SK-N-SH (cell line): ENCODE measurements at regions not wholly inside any gene's neighbourhood (a gene's known extent, or its start where the extent isn't known, plus 50 kb on each side); places are given as distances from the start of the nearest gene placed in this dataset.

Experiments
- CTCF ChIA-PET: fragments of 300-600, 350-600 bp; formaldehyde crosslinking; extraction: SDS; loops from one replicate; lab custom pipeline; 2021; lab: Yijun Ruan, JAX
- POLR2A ChIA-PET: fragments of 350-600 bp; sonication (Branson Sonifier 250); formaldehyde crosslinking; extraction: SDS; loops from one replicate; lab custom pipeline; 2020; ENCODE audit warnings: antibody characterized with exemption, inconsistent platforms; lab: Yijun Ruan, JAX
- DNase-seq: peaks from one replicate; pipeline ENCODE4 v3.0.0; 2012
- H2AFZ ChIP-seq: fragments of 200-600 bp; sonication (generic); 2 replicates; pipeline ENCODE4 v1.8.1; 2016; ENCODE audit warnings: antibody characterized with exemption, mild to moderate bottlenecking, low read depth
- H3F3A ChIP-seq: fragments of 200-600 bp; sonication (generic); replicated peaks from 2 replicates; pipeline ENCODE3; 2016; ENCODE audit warnings: antibody characterized with exemption, mild to moderate bottlenecking; ENCODE audit not compliant: insufficient read depth
- H3K27ac ChIP-seq, 2 experiments: fragments of 200-500 bp in 1 of 2; fragments of 200-600 bp in 1 of 2; sonication (Bioruptor generic) in 1 of 2; sonication (generic), shearing (Covaris generic) in 1 of 2; 2 replicates each; pipeline versions ENCODE4 v1.5.1 to v1.6.1; 2014 to 2016; ENCODE audit warnings: low read depth in 2 of 2, inconsistent platforms in 1 of 2, low read length in 1 of 2, mild to moderate bottlenecking in 1 of 2, mixed read lengths in 1 of 2
- H3K27me3 ChIP-seq: fragments of 200-600 bp; sonication (generic), shearing (Covaris generic); 2 replicates; pipeline ENCODE4 v1.6.1; 2016; ENCODE audit warnings: mixed run types; ENCODE audit not compliant: insufficient read depth
- H3K36me3 ChIP-seq, 2 experiments: fragments of 200-500 bp in 1 of 2; fragments of 200-600 bp in 1 of 2; sonication (Bioruptor generic) in 1 of 2; sonication (generic) in 1 of 2; replicated peaks in 1 of 2; 2 replicates each; pipeline versions ENCODE3 to v1.5.1; 2014 to 2016; ENCODE audit warnings: low read length in 1 of 2, mild to moderate bottlenecking in 1 of 2; ENCODE audit not compliant: insufficient read depth in 2 of 2, control insufficient read depth in 1 of 2
- H3K4me1 ChIP-seq, 2 experiments: fragments of 200-500 bp in 1 of 2; fragments of 200-600 bp in 1 of 2; sonication (Bioruptor generic) in 1 of 2; sonication (generic), shearing (Covaris generic) in 1 of 2; 2 replicates each; pipeline versions ENCODE4 v1.5.1 to v1.6.1; 2014 to 2016; ENCODE audit warnings: low read depth in 1 of 2, low read length in 1 of 2, mixed run types in 1 of 2; ENCODE audit not compliant: insufficient read depth in 2 of 2, control insufficient read depth in 1 of 2
- H3K4me2 ChIP-seq: fragments of 200-600 bp; sonication (generic), shearing (Covaris generic); 2 replicates; pipeline ENCODE4 v1.6.1; 2017; ENCODE audit warnings: mixed run types
- H3K4me3 ChIP-seq, 2 experiments: fragments of 200-500 bp in 1 of 2; fragments of 200-600 bp in 1 of 2; sonication (Bioruptor generic) in 1 of 2; sonication (generic), shearing (Covaris generic) in 1 of 2; 2 replicates each; pipeline versions ENCODE4 v1.5.1 to v1.8.1; 2014 to 2016; ENCODE audit warnings: low read depth in 2 of 2, inconsistent platforms in 1 of 2, low read length in 1 of 2, mild to moderate bottlenecking in 1 of 2, mixed read lengths in 1 of 2, moderate library complexity in 1 of 2
- H3K79me2 ChIP-seq: fragments of 200-600 bp; sonication (generic); 2 replicates; pipeline ENCODE4 v1.8.1; 2017; ENCODE audit warnings: mild to moderate bottlenecking; ENCODE audit not compliant: insufficient read depth
- H3K9ac ChIP-seq: fragments of 200-600 bp; sonication (generic); 2 replicates; pipeline ENCODE4 v1.6.1; 2017; ENCODE audit warnings: mixed run types
- H3K9me2 ChIP-seq: fragments of 200-600 bp; sonication (generic); 2 replicates; pipeline ENCODE4 v1.6.1; 2017; ENCODE audit warnings: mixed run types
- H3K9me3 ChIP-seq: fragments of 200-600 bp; sonication (generic); 2 replicates; pipeline ENCODE4 v1.6.1; 2017; ENCODE audit warnings: mixed run types, mild to moderate bottlenecking, moderate library complexity
- H4K20me1 ChIP-seq: fragments of 200-600 bp; sonication (generic); 2 replicates; pipeline ENCODE4 v1.6.1; 2017; ENCODE audit warnings: mild to moderate bottlenecking, mixed run types; ENCODE audit not compliant: insufficient read depth
- ELF1 ChIP-seq: IDR thresholded peaks from 2 replicates; pipeline ENCODE4 v1.4.0; 2012
- EP300 ChIP-seq, 2 experiments: IDR thresholded peaks; 2 replicates each; pipeline versions ENCODE4 v1.4.0 to v1.6.1; 2012; ENCODE audit warnings: borderline replicate concordance in 1 of 2, low read depth in 1 of 2, low read length in 1 of 2
- EZH2phosphoT487 ChIP-seq: fragments of 200-600 bp; sonication (generic); IDR thresholded peaks from 2 replicates; pipeline ENCODE4 v1.6.1; 2017; ENCODE audit warnings: low read depth, mixed run types, mild to moderate bottlenecking, antibody characterized with exemption, moderate library complexity, borderline replicate concordance
- FOSL2 ChIP-seq: IDR thresholded peaks from 2 replicates; pipeline ENCODE4 v1.4.0; 2012; ENCODE audit warnings: low read depth, mild to moderate bottlenecking, moderate library complexity, borderline replicate concordance
- FOXJ3 ChIP-seq: sonication (generic); formaldehyde crosslinking; IDR thresholded peaks from 2 replicates; pipeline ENCODE4 v1.5.1; 2020; ENCODE audit warnings: mild to moderate bottlenecking, missing genetic modification reagents
- FOXM1 ChIP-seq: IDR thresholded peaks from 2 replicates; pipeline ENCODE4 v1.4.0; 2012; ENCODE audit warnings: low read depth, mild to moderate bottlenecking
- GABPA ChIP-seq: IDR thresholded peaks from 2 replicates; pipeline ENCODE4 v1.4.0; 2012; ENCODE audit warnings: low read depth, mild to moderate bottlenecking
- GATA2 ChIP-seq: sonication (generic); formaldehyde crosslinking; IDR thresholded peaks from 2 replicates; pipeline ENCODE4 v1.5.0; 2020; ENCODE audit warnings: mild to moderate bottlenecking, missing genetic modification reagents
- JUND ChIP-seq: IDR thresholded peaks from 2 replicates; pipeline ENCODE4 v1.4.0; 2012
- MXI1 ChIP-seq: IDR thresholded peaks from 2 replicates; pipeline ENCODE4 v1.6.1; 2012; ENCODE audit warnings: mild to moderate bottlenecking, low read depth, low read length, improper control_type of control experiment
- NFIC ChIP-seq: IDR thresholded peaks from 2 replicates; pipeline ENCODE4 v1.4.0; 2012; ENCODE audit warnings: borderline replicate concordance
- POLR2AphosphoS5 ChIP-seq: IDR thresholded peaks from 2 replicates; pipeline ENCODE4 v1.6.1; 2012; ENCODE audit warnings: low read depth, low read length
- RAD21 ChIP-seq: IDR thresholded peaks from 2 replicates; pipeline ENCODE4 v1.6.1; 2012; ENCODE audit warnings: mild to moderate bottlenecking, low read length
- SIN3A ChIP-seq: IDR thresholded peaks from 2 replicates; pipeline ENCODE4 v1.6.1; 2012; ENCODE audit warnings: low read depth, mild to moderate bottlenecking, low read length, moderate library complexity, borderline replicate concordance
- TAF1 ChIP-seq: IDR thresholded peaks from 2 replicates; pipeline ENCODE4 v1.6.1; 2012; ENCODE audit warnings: low read depth, mild to moderate bottlenecking, low read length, moderate library complexity, borderline replicate concordance
- TCF12 ChIP-seq: IDR thresholded peaks from 2 replicates; pipeline ENCODE4 v1.4.0; 2012
- TEAD4 ChIP-seq: IDR thresholded peaks from 2 replicates; pipeline ENCODE4 v1.4.0; 2012; ENCODE audit warnings: mild to moderate bottlenecking, borderline replicate concordance; ENCODE audit not compliant: insufficient read depth
- YY1 ChIP-seq: IDR thresholded peaks from 2 replicates; pipeline ENCODE4 v1.4.0; 2012; ENCODE audit warnings: low read depth, mild to moderate bottlenecking
- WGBS: methylation state at CpG from one replicate; pipeline ENCODE4 v1.1.6; 2017; ENCODE audit warnings: low lambda C conversion rate; 5-methylcytosine and 5-hydroxymethylcytosine counted together
- TF ChIP-seq, protein P1 (sequence below): IDR thresholded peaks from 2 replicates; pipeline ENCODE4 v1.4.0; 2012; ENCODE audit warnings: low read depth, borderline replicate concordance
- TF ChIP-seq, protein P2 (sequence below): IDR thresholded peaks from 2 replicates; pipeline ENCODE4 v1.4.0; 2012; ENCODE audit warnings: low read depth
- TF ChIP-seq, protein P3 (sequence below): fragments of 150-350 bp; IDR thresholded peaks from 2 replicates; pipeline ENCODE4 v1.6.1; 2017; ENCODE audit warnings: antibody characterized with exemption, low read length, low read depth, borderline replicate concordance
- TF ChIP-seq, protein P4 (sequence below): fragments of 200-600 bp; sonication (generic); IDR thresholded peaks from 2 replicates; pipeline ENCODE4 v1.6.1; 2017; ENCODE audit warnings: antibody characterized with exemption, mild to moderate bottlenecking, moderate library complexity
- TF ChIP-seq, protein P5 (sequence below): IDR thresholded peaks from 2 replicates; pipeline ENCODE4; 2012

DNA sequence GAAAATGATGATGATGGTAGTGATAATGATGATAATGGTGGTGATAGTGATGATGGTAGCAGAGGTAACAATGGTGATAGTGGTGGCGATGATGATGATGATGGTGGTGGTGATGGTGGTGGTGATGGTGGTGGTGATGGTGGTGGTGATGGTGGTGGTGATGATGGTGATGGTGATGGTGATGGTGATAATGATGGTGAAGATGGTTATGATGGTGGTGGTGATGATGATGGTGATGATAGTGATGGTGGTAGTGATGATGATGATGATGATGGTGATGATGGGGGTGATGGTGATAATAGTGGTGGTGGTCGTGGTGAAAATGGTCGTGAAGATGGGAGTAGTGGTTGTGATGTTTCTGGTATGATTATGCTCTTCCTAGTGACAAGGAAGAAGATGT, 581.8 kb downstream of the HS3ST4 start:
- Histone ChIP-seq H4K20me1 (no peaks in the 10 kb centered on the region), H3F3A (no peaks in the 10 kb centered on the region), H3K9ac (no peak overlapping the region), H3K4me3 (no peak overlapping the region), H3K79me2 (no peaks in the 10 kb centered on the region), H3K4me2 (no peak overlapping the region), H3K27ac (no peak overlapping the region), H3K27me3 (no peaks in the 10 kb centered on the region), H3K9me3 (no peaks in the 10 kb centered on the region), H3K36me3 (no peaks in the 10 kb centered on the region), H2AFZ (no peak overlapping the region), H3K9me2 (no peaks in the 10 kb centered on the region), H3K4me1 (no peaks in the 10 kb centered on the region)
- DNase-seq: no peak
- ChIA-PET POLR2A (no interaction called here), CTCF (no interaction called here)
- TF ChIP-seq SIN3A: no peak
- TF ChIP-seq, protein P1, sequence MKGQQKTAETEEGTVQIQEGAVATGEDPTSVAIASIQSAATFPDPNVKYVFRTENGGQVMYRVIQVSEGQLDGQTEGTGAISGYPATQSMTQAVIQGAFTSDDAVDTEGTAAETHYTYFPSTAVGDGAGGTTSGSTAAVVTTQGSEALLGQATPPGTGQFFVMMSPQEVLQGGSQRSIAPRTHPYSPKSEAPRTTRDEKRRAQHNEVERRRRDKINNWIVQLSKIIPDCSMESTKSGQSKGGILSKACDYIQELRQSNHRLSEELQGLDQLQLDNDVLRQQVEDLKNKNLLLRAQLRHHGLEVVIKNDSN: no peak
- TF ChIP-seq MXI1: no peak
- TF ChIP-seq POLR2AphosphoS5: no peak
- TF ChIP-seq EZH2phosphoT487: no peak
- TF ChIP-seq RAD21: no peak
- TF ChIP-seq, protein P2, sequence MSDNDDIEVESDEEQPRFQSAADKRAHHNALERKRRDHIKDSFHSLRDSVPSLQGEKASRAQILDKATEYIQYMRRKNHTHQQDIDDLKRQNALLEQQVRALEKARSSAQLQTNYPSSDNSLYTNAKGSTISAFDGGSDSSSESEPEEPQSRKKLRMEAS: no peak
- TF ChIP-seq JUND: no peak
- TF ChIP-seq, protein P3, sequence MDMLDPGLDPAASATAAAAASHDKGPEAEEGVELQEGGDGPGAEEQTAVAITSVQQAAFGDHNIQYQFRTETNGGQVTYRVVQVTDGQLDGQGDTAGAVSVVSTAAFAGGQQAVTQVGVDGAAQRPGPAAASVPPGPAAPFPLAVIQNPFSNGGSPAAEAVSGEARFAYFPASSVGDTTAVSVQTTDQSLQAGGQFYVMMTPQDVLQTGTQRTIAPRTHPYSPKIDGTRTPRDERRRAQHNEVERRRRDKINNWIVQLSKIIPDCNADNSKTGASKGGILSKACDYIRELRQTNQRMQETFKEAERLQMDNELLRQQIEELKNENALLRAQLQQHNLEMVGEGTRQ: no peak
- no peak for TF ChIP-seq EP300 (IDR thresholded peaks at IDR 0.05; ENCODE audit: borderline replicate concordance in 1 of 2, low read depth in 1 of 2, low read length in 1 of 2)
- no peak for TF ChIP-seq TCF12
- no peak for TF ChIP-seq ELF1
- 4% methylated on average over 3 of the region's 3 CpGs for WGBS

DNA sequence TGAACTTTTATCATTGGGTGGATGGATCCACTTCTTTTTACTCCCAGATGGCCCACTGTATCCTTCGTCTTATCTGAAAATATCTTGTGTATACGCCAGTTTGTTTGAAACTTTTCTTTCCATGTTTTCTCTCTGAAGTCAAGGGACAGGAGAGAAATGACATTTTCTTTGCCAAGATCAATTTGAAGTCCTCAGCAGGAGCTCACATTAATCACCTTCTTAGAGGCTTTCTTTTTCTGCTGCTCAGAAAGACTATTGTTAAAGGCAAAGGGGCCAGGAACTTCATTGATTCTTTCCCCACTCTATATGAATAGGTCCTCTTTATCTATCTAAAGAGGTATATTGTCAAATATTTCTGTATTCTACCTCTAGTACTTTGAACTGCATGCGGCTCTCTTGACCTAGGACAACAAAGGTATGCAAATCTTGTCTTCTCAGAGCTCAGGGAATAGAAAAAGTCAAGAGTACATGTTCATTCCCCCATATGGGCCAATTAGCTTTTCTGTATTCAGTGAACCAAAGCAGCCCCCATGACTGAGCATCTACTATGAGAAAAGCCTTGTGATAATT, 583.3 kb downstream of the HS3ST4 start:
- H3K9me3 ChIP-seq: no peaks in the 10 kb centered on the region
- H3K4me2 ChIP-seq: no peak overlapping the region
- no peak for DNase-seq
- H3K27ac ChIP-seq: no peak overlapping the region
- H3K36me3 ChIP-seq: no peaks in the 10 kb centered on the region
- H2AFZ ChIP-seq: no peak overlapping the region
- no peaks in the 10 kb centered on the region for H3K79me2 ChIP-seq
- CTCF ChIA-PET: no interaction called here
- no peaks in the 10 kb centered on the region for H3K4me1 ChIP-seq
- POLR2A ChIA-PET: no interaction called here
- H3K4me3 ChIP-seq: no peak overlapping the region
- H3K9ac ChIP-seq: no peak overlapping the region
- WGBS: 4% methylated on average over 3 of the region's 3 CpGs
- TF ChIP-seq GATA2 (CRISPR knock-in tag): no peak
- TF ChIP-seq NFIC: no peak
- no peak for TF ChIP-seq YY1
- TF ChIP-seq TCF12: no peak
- TF ChIP-seq, protein P4, sequence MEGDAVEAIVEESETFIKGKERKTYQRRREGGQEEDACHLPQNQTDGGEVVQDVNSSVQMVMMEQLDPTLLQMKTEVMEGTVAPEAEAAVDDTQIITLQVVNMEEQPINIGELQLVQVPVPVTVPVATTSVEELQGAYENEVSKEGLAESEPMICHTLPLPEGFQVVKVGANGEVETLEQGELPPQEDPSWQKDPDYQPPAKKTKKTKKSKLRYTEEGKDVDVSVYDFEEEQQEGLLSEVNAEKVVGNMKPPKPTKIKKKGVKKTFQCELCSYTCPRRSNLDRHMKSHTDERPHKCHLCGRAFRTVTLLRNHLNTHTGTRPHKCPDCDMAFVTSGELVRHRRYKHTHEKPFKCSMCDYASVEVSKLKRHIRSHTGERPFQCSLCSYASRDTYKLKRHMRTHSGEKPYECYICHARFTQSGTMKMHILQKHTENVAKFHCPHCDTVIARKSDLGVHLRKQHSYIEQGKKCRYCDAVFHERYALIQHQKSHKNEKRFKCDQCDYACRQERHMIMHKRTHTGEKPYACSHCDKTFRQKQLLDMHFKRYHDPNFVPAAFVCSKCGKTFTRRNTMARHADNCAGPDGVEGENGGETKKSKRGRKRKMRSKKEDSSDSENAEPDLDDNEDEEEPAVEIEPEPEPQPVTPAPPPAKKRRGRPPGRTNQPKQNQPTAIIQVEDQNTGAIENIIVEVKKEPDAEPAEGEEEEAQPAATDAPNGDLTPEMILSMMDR: no peak
- TF ChIP-seq POLR2AphosphoS5: no peak
- TF ChIP-seq ELF1: no peak
- no peak for TF ChIP-seq TAF1
- TF ChIP-seq, protein P2: no peak
- no peak for TF ChIP-seq FOSL2
- TF ChIP-seq GABPA: no peak
- no peak for TF ChIP-seq FOXM1
- no peak for TF ChIP-seq RAD21
- TF ChIP-seq TEAD4: no peak
- no peak for TF ChIP-seq EP300 (IDR thresholded peaks at IDR 0.05; ENCODE audit: borderline replicate concordance in 1 of 2, low read depth in 1 of 2, low read length in 1 of 2)
- no peak for TF ChIP-seq FOXJ3 (CRISPR knock-in tag)
- TF ChIP-seq MXI1: no peak
- TF ChIP-seq, protein P5, sequence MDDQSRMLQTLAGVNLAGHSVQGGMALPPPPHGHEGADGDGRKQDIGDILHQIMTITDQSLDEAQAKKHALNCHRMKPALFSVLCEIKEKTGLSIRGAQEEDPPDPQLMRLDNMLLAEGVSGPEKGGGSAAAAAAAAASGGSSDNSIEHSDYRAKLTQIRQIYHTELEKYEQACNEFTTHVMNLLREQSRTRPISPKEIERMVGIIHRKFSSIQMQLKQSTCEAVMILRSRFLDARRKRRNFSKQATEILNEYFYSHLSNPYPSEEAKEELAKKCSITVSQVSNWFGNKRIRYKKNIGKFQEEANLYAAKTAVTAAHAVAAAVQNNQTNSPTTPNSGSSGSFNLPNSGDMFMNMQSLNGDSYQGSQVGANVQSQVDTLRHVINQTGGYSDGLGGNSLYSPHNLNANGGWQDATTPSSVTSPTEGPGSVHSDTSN: no peak
- TF ChIP-seq, protein P1: no peak
- H4K20me1 ChIP-seq: no peaks in the 10 kb centered on the region
- no peaks in the 10 kb centered on the region for H3K27me3 ChIP-seq
- no peaks in the 10 kb centered on the region for H3K9me2 ChIP-seq
- H3F3A ChIP-seq: no peaks in the 10 kb centered on the region
